HepG2 (cell line): ENCODE measurements at regions not wholly inside any gene's neighbourhood (a gene's known extent, or its start where the extent isn't known, plus 50 kb on each side); places are given as distances from the start of the nearest gene placed in this dataset.

Experiments used
- ATAC-seq: fragments of 200-7000 bp; cut with Tn5 transposase; 3 replicates; pipeline ENCODE4 v1.9.1; 2020; ENCODE audit warnings: mild to moderate bottlenecking, moderate library complexity
- BruUV-seq: library from RNA; stranded (reverse); fragments of 400-500 nt; replicated peaks from 2 replicates; lab custom pipeline; 2021; lab: Mats Ljungman, UMichigan
- CTCF ChIA-PET: fragments of 300-600 bp; formaldehyde crosslinking; extraction: SDS; loops from one replicate; lab custom pipeline; 2021; ENCODE audit warnings: low total read pairs, inconsistent platforms, low intra/inter-chr PET ratio; lab: Yijun Ruan, JAX
- POLR2A ChIA-PET: fragments of 350-600 bp; sonication (Branson Sonifier 250); formaldehyde crosslinking; loops from one replicate; lab custom pipeline; 2020; ENCODE audit warnings: antibody characterized with exemption, inconsistent platforms; lab: Yijun Ruan, JAX
- DNase-seq: peaks from one replicate; pipeline ENCODE4 v3.0.0-alpha.2; 2015; ENCODE audit warnings: low spot score
- FAIRE-seq: peaks from 3 replicates; lab custom pipeline; 2011; peaks lifted over from hg19 to GRCh38; lab: Jason Lieb, UNC
- H2AFZ ChIP-seq: one replicate; pipeline ENCODE4 v1.6.1; 2011; ENCODE audit warnings: low read length, inconsistent platforms
- H3K27ac ChIP-seq: fragments of 300-600 bp; 3 replicates; pipeline ENCODE4 v1.8.0; 2011; ENCODE audit warnings: mixed run types, mild to moderate bottlenecking, mixed read lengths, low read length, inconsistent platforms; ENCODE audit not compliant: insufficient read depth; ENCODE audit errors: extremely low read length
- H3K27me3 ChIP-seq, 2 experiments: fragments of 200-600 bp in 1 of 2; 2 replicates in 1 of 2; 3 replicates in 1 of 2; pipeline versions ENCODE4 v1.6.0 to v1.8.0; 2011; ENCODE audit warnings: low read length in 2 of 2, mild to moderate bottlenecking in 2 of 2, moderate library complexity in 2 of 2, inconsistent platforms in 1 of 2; ENCODE audit not compliant: insufficient read depth in 2 of 2, control insufficient read depth in 1 of 2
- H3K36me3 ChIP-seq, 2 experiments: fragments of 200-600 bp in 1 of 2; replicated peaks in 1 of 2; 2 replicates in 1 of 2; 3 replicates in 1 of 2; pipeline versions ENCODE4 v1.5.1 to v1.8.0; 2011; ENCODE audit warnings: low read length in 2 of 2, inconsistent platforms in 1 of 2; ENCODE audit not compliant: insufficient read depth in 2 of 2, control insufficient read depth in 1 of 2
- H3K4me1 ChIP-seq: 2 replicates; pipeline ENCODE4 v1.5.1; 2012; ENCODE audit warnings: low read length, inconsistent platforms; ENCODE audit not compliant: insufficient read depth
- H3K4me2 ChIP-seq: 2 replicates; pipeline ENCODE4 v1.6.0; 2011; ENCODE audit warnings: low read depth, low read length, inconsistent platforms
- H3K4me3 ChIP-seq, 3 experiments: fragments of 200-600 bp in 1 of 3; sonication (generic), shearing (Covaris generic) in 1 of 3; replicated peaks in 1 of 3; 2 replicates each; pipeline ENCODE4 v1.5.1; 2011 to 2016; ENCODE audit warnings: low read length in 3 of 3, inconsistent platforms in 2 of 3, low read depth in 2 of 3, mild to moderate bottlenecking in 2 of 3, control low read depth in 1 of 3, mixed read lengths in 1 of 3; ENCODE audit not compliant: insufficient read depth in 1 of 3
- H3K79me2 ChIP-seq: one replicate; pipeline ENCODE4 v1.6.1; 2011; ENCODE audit warnings: low read length, inconsistent platforms; ENCODE audit not compliant: insufficient read depth
- H3K9ac ChIP-seq: 2 replicates; pipeline ENCODE4 v1.6.0; 2011; ENCODE audit warnings: mild to moderate bottlenecking, low read depth, low read length, inconsistent platforms; ENCODE audit not compliant: insufficient read depth
- H3K9me3 ChIP-seq: 2 replicates; pipeline ENCODE4 v1.5.1; 2012; ENCODE audit warnings: mild to moderate bottlenecking, low read length
- H4K20me1 ChIP-seq: 2 replicates; pipeline ENCODE4 v1.6.0; 2011; ENCODE audit warnings: inconsistent platforms, mild to moderate bottlenecking, low read length, moderate library complexity; ENCODE audit not compliant: insufficient read depth
- FOXK1 ChIP-seq: sonication (generic); formaldehyde crosslinking; IDR thresholded peaks from 2 replicates; pipeline ENCODE4 v1.4.0; 2020; ENCODE audit warnings: low read depth, missing genetic modification reagents, borderline replicate concordance
- HOXD1 ChIP-seq: sonication (generic); formaldehyde crosslinking; IDR thresholded peaks from 2 replicates; pipeline ENCODE4 v1.5.0; 2020; ENCODE audit warnings: missing genetic modification reagents
- KLF12 ChIP-seq: sonication (generic); formaldehyde crosslinking; IDR thresholded peaks from 2 replicates; pipeline ENCODE4 v1.4.0; 2020; ENCODE audit warnings: missing genetic modification reagents, borderline replicate concordance
- MTF2 ChIP-seq: sonication (generic); formaldehyde crosslinking; IDR thresholded peaks from 2 replicates; pipeline ENCODE4 v1.5.0; 2020; ENCODE audit warnings: missing genetic modification reagents, borderline replicate concordance
- NR1H2 ChIP-seq: sonication (generic); formaldehyde crosslinking; IDR thresholded peaks from 2 replicates; pipeline ENCODE4 v1.8.1; 2022; ENCODE audit warnings: low read depth, missing genetic modification reagents, borderline replicate concordance
- ZBTB3 ChIP-seq: sonication (generic); formaldehyde crosslinking; IDR thresholded peaks from 2 replicates; pipeline ENCODE4 v1.4.0; 2020; ENCODE audit warnings: low read depth, mild to moderate bottlenecking, moderate library complexity, missing genetic modification reagents, borderline replicate concordance
- ZFP41 ChIP-seq: sonication (generic); formaldehyde crosslinking; IDR thresholded peaks from 2 replicates; pipeline ENCODE4 v1.4.0; 2020; ENCODE audit warnings: mild to moderate bottlenecking, missing genetic modification reagents, borderline replicate concordance
- ZFY ChIP-seq: sonication (generic); formaldehyde crosslinking; IDR thresholded peaks from 2 replicates; pipeline ENCODE4 v1.4.0; 2020; ENCODE audit warnings: missing genetic modification reagents
- ZNF460 ChIP-seq: sonication (generic); formaldehyde crosslinking; IDR thresholded peaks from 2 replicates; pipeline ENCODE4 v1.5.1; 2020; ENCODE audit warnings: missing genetic modification reagents, mild to moderate bottlenecking, borderline replicate concordance
- ZNF598 ChIP-seq: sonication (generic); formaldehyde crosslinking; IDR thresholded peaks from 2 replicates; pipeline ENCODE4 v1.5.1; 2020; ENCODE audit warnings: mild to moderate bottlenecking, missing genetic modification reagents, borderline replicate concordance
- ZNF615 ChIP-seq: sonication (generic); formaldehyde crosslinking; IDR thresholded peaks from 2 replicates; pipeline ENCODE4 v1.5.0; 2020; ENCODE audit warnings: mild to moderate bottlenecking, missing genetic modification reagents, borderline replicate concordance
- WGBS: methylation state at CpG from one replicate; pipeline ENCODE4 v1.1.6; 2017; ENCODE audit warnings: low lambda C conversion rate; 5-methylcytosine and 5-hydroxymethylcytosine counted together
- in situ Hi-C: cut with HindIII; loops from 2 replicates; pipeline ENCODE4 v1.10.0; 2017; ENCODE audit warnings: low pct_unique_long_range_greater_than_20kb; ENCODE audit not compliant: extremely low pct_ligation_motif_present
- intact Hi-C: fragments of 100-400 bp; cut with micrococcal nuclease; formaldehyde crosslinking; loops from one replicate; pipeline ENCODE4 v1.10.0; 2022; ENCODE audit not compliant: unreplicated experiment
- TF ChIP-seq, protein P1 (sequence below): sonication (generic); formaldehyde crosslinking; IDR thresholded peaks from 2 replicates; pipeline ENCODE4 v1.8.1; 2023; ENCODE audit warnings: mild to moderate bottlenecking, missing genetic modification reagents, borderline replicate concordance
- TF ChIP-seq, protein P2 (sequence below): sonication (generic); formaldehyde crosslinking; conservative IDR thresholded peaks from 2 replicates; pipeline ENCODE4 v1.4.0; 2020; ENCODE audit warnings: missing genetic modification reagents
- TF ChIP-seq, protein P3 (sequence below): sonication (generic); formaldehyde crosslinking; IDR thresholded peaks from 2 replicates; pipeline ENCODE4 v1.9.0; 2021; ENCODE audit warnings: missing genetic modification reagents, borderline replicate concordance

DNA sequence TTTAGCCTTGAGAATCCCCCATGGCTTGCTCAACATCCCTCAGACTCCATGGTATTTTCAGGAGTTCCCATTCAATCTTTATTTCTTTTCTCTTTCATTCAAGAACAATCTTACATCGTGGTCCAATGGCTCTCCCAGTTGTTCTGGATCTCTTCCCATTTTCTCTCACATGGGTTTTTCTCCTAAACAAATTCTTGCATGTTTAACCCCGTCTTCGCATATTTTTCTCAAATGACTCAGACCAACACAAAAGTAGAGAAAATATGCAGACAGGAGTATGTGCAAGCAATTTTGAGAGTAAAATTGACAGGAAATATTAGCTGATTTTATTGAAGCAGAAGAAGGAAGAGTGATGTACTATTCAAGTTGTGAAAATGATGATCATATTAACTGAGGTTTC lies 396.4 kb upstream of the TRAM1L1 start:
- no peaks in the 10 kb centered on the region for H3K79me2 ChIP-seq
- ChIA-PET CTCF (no interaction called here), POLR2A (no interaction called here)
- H3K4me1 ChIP-seq, result no peaks in the 10 kb centered on the region
- 24% methylated on average over 3 of the region's 3 CpGs for WGBS
- H3K9ac ChIP-seq, result no peak overlapping the region
- H3K4me2 ChIP-seq, result no peak overlapping the region
- H4K20me1 ChIP-seq, result no peaks in the 10 kb centered on the region
- no peaks in the 10 kb centered on the region for H3K36me3 ChIP-seq
- H3K4me3 ChIP-seq, result no peak overlapping the region
- no TSS peak for BruUV-seq
- H3K9me3 ChIP-seq, result no peaks in the 10 kb centered on the region
- no peak overlapping the region for H3K27ac ChIP-seq
- in situ Hi-C loops (no loop called here), intact Hi-C loops (no loop called here)
- H2AFZ ChIP-seq, result no peak overlapping the region
- TF ChIP-seq ZBTB3 (CRISPR knock-in tag) (no peak), MTF2 (CRISPR knock-in tag) (no peak), ZNF460 (CRISPR knock-in tag) (no peak), ZNF615 (CRISPR knock-in tag) (no peak), NR1H2 (CRISPR knock-in tag) (no peak), ZNF598 (CRISPR knock-in tag) (no peak), ZFP41 (no peak), FOXK1 (CRISPR knock-in tag) (no peak), KLF12 (no peak), HOXD1 (CRISPR knock-in tag) (no peak), ZFY (CRISPR knock-in tag) (no peak)
- TF ChIP-seq, protein P1, sequence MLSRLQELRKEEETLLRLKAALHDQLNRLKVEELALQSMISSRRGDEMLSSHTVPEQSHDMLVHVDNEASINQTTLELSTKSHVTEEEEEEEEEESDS (CRISPR knock-in tag), result no peak
- TF ChIP-seq, protein P2, sequence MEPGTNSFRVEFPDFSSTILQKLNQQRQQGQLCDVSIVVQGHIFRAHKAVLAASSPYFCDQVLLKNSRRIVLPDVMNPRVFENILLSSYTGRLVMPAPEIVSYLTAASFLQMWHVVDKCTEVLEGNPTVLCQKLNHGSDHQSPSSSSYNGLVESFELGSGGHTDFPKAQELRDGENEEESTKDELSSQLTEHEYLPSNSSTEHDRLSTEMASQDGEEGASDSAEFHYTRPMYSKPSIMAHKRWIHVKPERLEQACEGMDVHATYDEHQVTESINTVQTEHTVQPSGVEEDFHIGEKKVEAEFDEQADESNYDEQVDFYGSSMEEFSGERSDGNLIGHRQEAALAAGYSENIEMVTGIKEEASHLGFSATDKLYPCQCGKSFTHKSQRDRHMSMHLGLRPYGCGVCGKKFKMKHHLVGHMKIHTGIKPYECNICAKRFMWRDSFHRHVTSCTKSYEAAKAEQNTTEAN (CRISPR knock-in tag), result no peak
- TF ChIP-seq, protein P3, sequence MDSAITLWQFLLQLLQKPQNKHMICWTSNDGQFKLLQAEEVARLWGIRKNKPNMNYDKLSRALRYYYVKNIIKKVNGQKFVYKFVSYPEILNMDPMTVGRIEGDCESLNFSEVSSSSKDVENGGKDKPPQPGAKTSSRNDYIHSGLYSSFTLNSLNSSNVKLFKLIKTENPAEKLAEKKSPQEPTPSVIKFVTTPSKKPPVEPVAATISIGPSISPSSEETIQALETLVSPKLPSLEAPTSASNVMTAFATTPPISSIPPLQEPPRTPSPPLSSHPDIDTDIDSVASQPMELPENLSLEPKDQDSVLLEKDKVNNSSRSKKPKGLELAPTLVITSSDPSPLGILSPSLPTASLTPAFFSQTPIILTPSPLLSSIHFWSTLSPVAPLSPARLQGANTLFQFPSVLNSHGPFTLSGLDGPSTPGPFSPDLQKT (CRISPR knock-in tag), result no peak
- TF ChIP-seq, all 625 proteins: peak for 0
- no peak for FAIRE-seq
- no peak for ATAC-seq
- DNase-seq, result no peak
- no peaks in the 10 kb centered on the region for H3K27me3 ChIP-seq
